ENCODE measurements at regions not wholly inside any gene's neighbourhood (a gene's known extent, or its start where the extent isn't known, plus 50 kb on each side); places are given as distances from the start of the nearest gene placed in this dataset.
"Not testable (repeated sequence)": the region's sequence is repeated elsewhere in the genome, so short reads cannot be mapped to it uniquely, and the experiment has no call there.

- DNase-seq (ENCODE audit: low spot score) = no peak
Measured at GRCh38 chr5:92560698-92561401, 1020.2 kb downstream of the NR2F1-AS1 start.

GRCh38 chr5:92559781-92560180 lies 1021.2 kb downstream of the NR2F1-AS1 start:
- no peak for DNase-seq (ENCODE audit: low spot score)

GRCh38 chr5:92559331-92559730 lies 1021.7 kb downstream of the NR2F1-AS1 start:
- DNase-seq (ENCODE audit: low spot score) = no peak

GRCh38 chr5:92556747-92557146 lies 1024.3 kb downstream of the NR2F1-AS1 start:
- DNase-seq (ENCODE audit: low spot score) = no peak

GRCh38 chr5:92554447-92555085 lies 1026.5 kb downstream of the NR2F1-AS1 start:
- no peak for DNase-seq (ENCODE audit: low spot score)

GRCh38 chr5:92553326-92553725 lies 1027.7 kb downstream of the NR2F1-AS1 start:
- DNase-seq (ENCODE audit: low spot score) = no peak

GRCh38 chr5:92552206-92553160 lies 1028.5 kb downstream of the NR2F1-AS1 start:
- DNase-seq (ENCODE audit: low spot score) = no peak

GRCh38 chr5:92548346-92548745 lies 1032.7 kb downstream of the NR2F1-AS1 start:
- DNase-seq (ENCODE audit: low spot score) = no peak

GRCh38 chr5:92544596-92544995 lies 1036.4 kb downstream of the NR2F1-AS1 start:
- DNase-seq (ENCODE audit: low spot score) = no peak

GRCh38 chr5:92544036-92544435 lies 1037.0 kb downstream of the NR2F1-AS1 start:
- no peak for DNase-seq (ENCODE audit: low spot score)

GRCh38 chr5:92543201-92543600 lies 1037.8 kb downstream of the NR2F1-AS1 start:
- DNase-seq (ENCODE audit: low spot score) = no peak

GRCh38 chr5:92542017-92542416 lies 1039.0 kb downstream of the NR2F1-AS1 start:
- DNase-seq (ENCODE audit: low spot score) = not testable (repeated sequence)

GRCh38 chr5:92527311-92528078 lies 1053.5 kb downstream of the NR2F1-AS1 start:
- no peak for DNase-seq (ENCODE audit: low spot score)

- DNase-seq (ENCODE audit: low spot score) = no peak
Measured at GRCh38 chr5:92525131-92525530, 1055.9 kb downstream of the NR2F1-AS1 start.

GRCh38 chr5:92519811-92520632 lies 1061.0 kb downstream of the NR2F1-AS1 start:
- no peak for DNase-seq (ENCODE audit: low spot score)

GRCh38 chr5:92518318-92518904 lies 1062.6 kb downstream of the NR2F1-AS1 start:
- peak; percentile 59 for DNase-seq (ENCODE audit: low spot score)

- DNase-seq (ENCODE audit: low spot score) = no peak
Measured at GRCh38 chr5:92514896-92515295, 1066.1 kb downstream of the NR2F1-AS1 start.

GRCh38 chr5:92513067-92513466 lies 1068.0 kb downstream of the NR2F1-AS1 start:
- no peak for DNase-seq (ENCODE audit: low spot score)

GRCh38 chr5:92508271-92508670 lies 1072.7 kb downstream of the NR2F1-AS1 start:
- DNase-seq (ENCODE audit: low spot score) = no peak

GRCh38 chr5:92505925-92506324 lies 1075.1 kb downstream of the NR2F1-AS1 start:
- no peak for DNase-seq (ENCODE audit: low spot score)

GRCh38 chr5:92505145-92505544 lies 1075.9 kb downstream of the NR2F1-AS1 start:
- no peak for DNase-seq (ENCODE audit: low spot score)
